IMR-90 (cell line): ENCODE measurements at regions not wholly inside any gene's neighbourhood (a gene's known extent, or its start where the extent isn't known, plus 50 kb on each side); places are given as distances from the start of the nearest gene placed in this dataset.

ENCODE experiments used
- ATAC-seq: fragments of 200-7000 bp; cut with Tn5 transposase; 2 replicates; pipeline ENCODE4 v1.9.1; 2020; ENCODE audit warnings: low read depth, mild to moderate bottlenecking, moderate library complexity
- BruUV-seq: library from RNA; stranded (reverse); fragments of 400-500 nt; replicated peaks from 2 replicates; lab custom pipeline; 2021; lab: Mats Ljungman, UMichigan
- CTCF ChIA-PET: fragments of 300-600 bp; formaldehyde crosslinking; extraction: SDS; loops from one replicate; lab custom pipeline; 2021; ENCODE audit warnings: antibody characterized with exemption; lab: Yijun Ruan, JAX
- POLR2A ChIA-PET: fragments of 300-600 bp; sonication (Branson Sonifier 250); formaldehyde crosslinking; loops from one replicate; lab custom pipeline; 2022; ENCODE audit warnings: antibody characterized with exemption; ENCODE audit not compliant: unreplicated experiment; lab: Charles Lee
- DNase-seq: peaks from one replicate; pipeline ENCODE4 v3.0.0; 2013
- H2AFZ ChIP-seq: replicated peaks from 2 replicates; pipeline ENCODE3; 2013; ENCODE audit warnings: low read length, mild to moderate bottlenecking; ENCODE audit not compliant: poor library complexity
- H2AK5ac ChIP-seq: 2 replicates; pipeline ENCODE4 v1.6.1; 2013; ENCODE audit warnings: low read depth, low read length, inconsistent platforms
- H2AK9ac ChIP-seq: replicated peaks from 2 replicates; pipeline ENCODE3; 2013; ENCODE audit warnings: mild to moderate bottlenecking, low read depth, low read length, moderate library complexity; ENCODE audit not compliant: poor library complexity
- H2BK120ac ChIP-seq: 2 replicates; pipeline ENCODE4 v1.6.1; 2013; ENCODE audit warnings: low read depth, low read length, inconsistent platforms
- H2BK15ac ChIP-seq: 3 replicates; pipeline ENCODE4 v1.6.1; 2013; ENCODE audit warnings: low read depth, low read length, inconsistent platforms
- H2BK20ac ChIP-seq: 2 replicates; pipeline ENCODE4 v1.6.1; 2013; ENCODE audit warnings: low read depth, mild to moderate bottlenecking, inconsistent platforms, low read length, moderate library complexity
- H2BK5ac ChIP-seq: 2 replicates; pipeline ENCODE4 v1.6.1; 2013; ENCODE audit warnings: mild to moderate bottlenecking, low read depth, low read length, inconsistent platforms; ENCODE audit not compliant: poor library complexity, severe bottlenecking
- H3K14ac ChIP-seq: replicated peaks from 2 replicates; pipeline ENCODE4 v1.6.1; 2013; ENCODE audit warnings: low read depth, low read length, inconsistent platforms
- H3K18ac ChIP-seq: 2 replicates; pipeline ENCODE4 v1.6.1; 2013; ENCODE audit warnings: low read depth, low read length, control low read depth
- H3K23ac ChIP-seq: 2 replicates; pipeline ENCODE4 v1.6.1; 2013; ENCODE audit warnings: low read depth, low read length, inconsistent platforms
- H3K27ac ChIP-seq: 2 replicates; pipeline ENCODE4 v1.5.1; 2013; ENCODE audit warnings: mild to moderate bottlenecking, control low read depth, low read length; ENCODE audit not compliant: insufficient read depth
- H3K27me3 ChIP-seq: 2 replicates; pipeline ENCODE4 v1.6.1; 2013; ENCODE audit warnings: low read length; ENCODE audit not compliant: control insufficient read depth, insufficient read depth
- H3K36me3 ChIP-seq: 2 replicates; pipeline ENCODE4 v1.6.1; 2013; ENCODE audit warnings: low read length, mixed read lengths; ENCODE audit not compliant: control insufficient read depth, insufficient read depth
- H3K4ac ChIP-seq: 2 replicates; pipeline ENCODE4 v1.6.1; 2013; ENCODE audit warnings: low read depth, low read length, inconsistent platforms
- H3K4me1 ChIP-seq: 2 replicates; pipeline ENCODE4 v1.6.1; 2013; ENCODE audit warnings: low read length, mixed read lengths; ENCODE audit not compliant: control insufficient read depth, insufficient read depth
- H3K4me2 ChIP-seq: 2 replicates; pipeline ENCODE4 v1.6.1; 2013; ENCODE audit warnings: low read depth, mild to moderate bottlenecking, control low read depth, low read length, moderate library complexity
- H3K4me3 ChIP-seq: 2 replicates; pipeline ENCODE4 v1.5.1; 2013; ENCODE audit warnings: low read depth, mild to moderate bottlenecking, control low read depth, low read length, moderate library complexity; ENCODE audit not compliant: insufficient read depth
- H3K56ac ChIP-seq: 2 replicates; pipeline ENCODE4 v1.6.1; 2013; ENCODE audit warnings: low read length, inconsistent platforms; ENCODE audit not compliant: insufficient read depth; ENCODE audit errors: extremely low read depth
- H3K79me1 ChIP-seq, 2 experiments: 2 replicates each; pipeline ENCODE4 v1.6.1; 2013; ENCODE audit warnings: low read length in 2 of 2, inconsistent platforms in 1 of 2, low read depth in 1 of 2
- H3K9ac ChIP-seq: 2 replicates; pipeline ENCODE4 v1.6.1; 2013; ENCODE audit warnings: low read depth, low read length, control low read depth
- H3K9me1 ChIP-seq: 2 replicates; pipeline ENCODE4 v1.6.1; 2013; ENCODE audit warnings: low read length, inconsistent platforms; ENCODE audit not compliant: insufficient read depth
- H3K9me3 ChIP-seq: 2 replicates; pipeline ENCODE4 v1.6.1; 2013; ENCODE audit warnings: low read length; ENCODE audit not compliant: control insufficient read depth, insufficient read depth
- H4K20me1 ChIP-seq: 2 replicates; pipeline ENCODE4 v1.6.1; 2013; ENCODE audit warnings: low read length, inconsistent platforms; ENCODE audit not compliant: insufficient read depth
- H4K5ac ChIP-seq: 2 replicates; pipeline ENCODE4 v1.6.1; 2013; ENCODE audit warnings: mild to moderate bottlenecking, low read depth, low read length, control low read depth
- H4K8ac ChIP-seq, 2 experiments: 2 replicates each; pipeline ENCODE4 v1.6.1; 2013; ENCODE audit warnings: low read depth in 2 of 2, low read length in 2 of 2, control low read depth in 1 of 2, inconsistent platforms in 1 of 2
- H4K91ac ChIP-seq: 2 replicates; pipeline ENCODE4 v1.6.1; 2013; ENCODE audit warnings: low read depth, low read length, inconsistent platforms; ENCODE audit not compliant: insufficient read depth
- BHLHE40 ChIP-seq: fragments of 150-350 bp; IDR thresholded peaks from 2 replicates; pipeline ENCODE4 v1.6.1; 2016; ENCODE audit warnings: mild to moderate bottlenecking, low read depth, low read length
- CEBPB ChIP-seq: IDR thresholded peaks from 2 replicates; pipeline ENCODE4 v1.6.1; 2012; ENCODE audit warnings: low read depth, low read length, improper control_type of control experiment
- CHD1 ChIP-seq: IDR thresholded peaks from 2 replicates; pipeline ENCODE4 v1.6.1; 2012; ENCODE audit warnings: low read depth, low read length, improper control_type of control experiment
- CTCF ChIP-seq: conservative IDR thresholded peaks from 2 replicates; pipeline ENCODE4 v1.5.1; 2012; ENCODE audit warnings: mild to moderate bottlenecking, low read depth, low read length, improper control_type of control experiment
- ELK1 ChIP-seq: fragments of 150-350 bp; IDR thresholded peaks from 2 replicates; pipeline ENCODE4 v1.6.1; 2016; ENCODE audit warnings: low read depth, mild to moderate bottlenecking, low read length, moderate library complexity, borderline replicate concordance
- FOS ChIP-seq: fragments of 150-350 bp; IDR thresholded peaks from 2 replicates; pipeline ENCODE4 v1.6.1; 2016; ENCODE audit warnings: low read depth, low read length
- MAFK ChIP-seq: IDR thresholded peaks from 2 replicates; pipeline ENCODE4 v1.6.1; 2012; ENCODE audit warnings: low read depth, low read length, improper control_type of control experiment
- MXI1 ChIP-seq: IDR thresholded peaks from 2 replicates; pipeline ENCODE4 v1.6.1; 2012; ENCODE audit warnings: low read depth, mild to moderate bottlenecking, low read length, moderate library complexity, borderline replicate concordance
- NFE2L2 ChIP-seq: fragments of 150-350 bp; IDR thresholded peaks from 2 replicates; pipeline ENCODE4 v1.6.1; 2016; ENCODE audit warnings: low read depth, mild to moderate bottlenecking, low read length
- POLR2A ChIP-seq: IDR thresholded peaks from 2 replicates; pipeline ENCODE4 v1.6.1; 2012; ENCODE audit warnings: mild to moderate bottlenecking, low read depth, low read length
- RAD21 ChIP-seq: IDR thresholded peaks from 2 replicates; pipeline ENCODE4 v1.6.1; 2012; ENCODE audit warnings: low read length, improper control_type of control experiment
- RCOR1 ChIP-seq: IDR thresholded peaks from 2 replicates; pipeline ENCODE4 v1.6.1; 2012; ENCODE audit warnings: mild to moderate bottlenecking, low read length, improper control_type of control experiment; ENCODE audit not compliant: insufficient replicate concordance
- RFX5 ChIP-seq: IDR thresholded peaks from 2 replicates; pipeline ENCODE4 v1.8.0; 2012; ENCODE audit warnings: low read depth, mild to moderate bottlenecking, low read length, moderate library complexity
- SMC3 ChIP-seq: fragments of 150-350 bp; IDR thresholded peaks from 2 replicates; pipeline ENCODE4 v1.6.1; 2016; ENCODE audit warnings: low read depth, mild to moderate bottlenecking, antibody characterized with exemption, low read length, moderate library complexity
- USF2 ChIP-seq: fragments of 150-350 bp; IDR thresholded peaks from 2 replicates; pipeline ENCODE4 v1.6.1; 2017; ENCODE audit warnings: mild to moderate bottlenecking, antibody characterized with exemption, low read length, low read depth
- WGBS, 2 experiments: methylation state at CpG; one replicate each; pipeline versions ENCODE4 v1.1.5 to v1.1.7; 2013; ENCODE audit warnings: missing lambda C conversion rate in 2 of 2; ENCODE audit not compliant: insufficient read length in 1 of 2; ENCODE audit errors: extremely low coverage in 2 of 2; 5-methylcytosine and 5-hydroxymethylcytosine counted together
- dilution Hi-C: fragments of 300-500 bp; cut with HindIII; formaldehyde crosslinking; loops from one replicate; pipeline ENCODE4 v1.14.3; 2018; ENCODE audit warnings: low sequenced_read_pairs; ENCODE audit not compliant: unreplicated experiment
- in situ Hi-C: fragments of 300-500 bp; cut with MboI; formaldehyde crosslinking; loops from 3 replicates; pipeline ENCODE4 v1.14.3; 2019; ENCODE audit warnings: low sequenced_read_pairs, inconsistent platforms, mixed read lengths
- intact Hi-C: fragments of 100-400 bp; cut with micrococcal nuclease; formaldehyde crosslinking; loops from 2 replicates; pipeline ENCODE4 v1.10.0; 2022

- H2BK15ac ChIP-seq: no peak overlapping the region
- H3K79me1 ChIP-seq: no peaks in the 10 kb centered on the region
- no peak overlapping the region for H2BK5ac ChIP-seq
- H3K9me1 ChIP-seq: no peaks in the 10 kb centered on the region
- intact Hi-C loops (no loop called here), dilution Hi-C loops (no loop called here), in situ Hi-C loops (no loop called here)
- ATAC-seq (no peak), DNase-seq (no peak)
- H3K27me3 ChIP-seq: no peaks in the 10 kb centered on the region
- H3K4me3 ChIP-seq: no peak overlapping the region
- no peak overlapping the region for H2AK5ac ChIP-seq
- no peaks in the 10 kb centered on the region for H3K9me3 ChIP-seq
- H3K23ac ChIP-seq: no peak overlapping the region
- no peak overlapping the region for H3K18ac ChIP-seq
- no peak overlapping the region for H3K14ac ChIP-seq
- H3K9ac ChIP-seq: no peak overlapping the region
- H4K5ac ChIP-seq: no peak overlapping the region
- H2AK9ac ChIP-seq: no peak overlapping the region
- POLR2A ChIA-PET: no interaction called here
- CTCF ChIA-PET: interaction anchor here (0.7 kb wide), 1 partner anchor 25 kb away, joined by 3 read pairs; no protein-coding TSS in a partner anchor
- no peak overlapping the region for H4K8ac ChIP-seq
- no peak overlapping the region for H2BK20ac ChIP-seq
- no peak overlapping the region for H3K4me2 ChIP-seq
- no peaks in the 10 kb centered on the region for H3K36me3 ChIP-seq
- H3K56ac ChIP-seq: no peak overlapping the region
- no peak overlapping the region for H2AFZ ChIP-seq
- H3K4ac ChIP-seq: no peak overlapping the region
- no CpG with 5 or more reads among the region's 6 CpGs for WGBS, 2 experiments
- H2BK120ac ChIP-seq: no peak overlapping the region
- H3K4me1 ChIP-seq: peaks cover 6% of the 10 kb centered on the region; the same call in 1 of the 2 replicates
- no peak overlapping the region for H3K27ac ChIP-seq
- no peak for TF ChIP-seq MXI1
- TF ChIP-seq USF2: no peak
- no peak for TF ChIP-seq FOS
- TF ChIP-seq SMC3: no peak
- no peak for TF ChIP-seq NFE2L2
- no peak for TF ChIP-seq MAFK
- TF ChIP-seq CEBPB: no peak
- TF ChIP-seq RAD21: no peak
- TF ChIP-seq CTCF: no peak
- TF ChIP-seq POLR2A: no peak
- TF ChIP-seq RFX5: no peak
- TF ChIP-seq BHLHE40: no peak
- TF ChIP-seq CHD1: no peak
- no peak for TF ChIP-seq ELK1
- TF ChIP-seq RCOR1: no peak
- no TSS peak for BruUV-seq
- H4K20me1 ChIP-seq: no peaks in the 10 kb centered on the region
- no peak overlapping the region for H4K91ac ChIP-seq
These were observed 52.1 kb downstream of the SOD2 start for GRCh38 chr6:159640722-159641482.
